Pancreas (tissue), 10 donors: ENCODE measurements at regions not wholly inside any gene's neighbourhood (a gene's known extent, or its start where the extent isn't known, plus 50 kb on each side); places are given as distances from the start of the nearest gene placed in this dataset.

Experiments
- ATAC-seq, 4 donors: fragments of 200-7000 bp; cut with Tn5 transposase; one replicate each; pipeline versions ENCODE4 v1.8.0 to v1.9.1; 2020; ENCODE audit warnings: mild to moderate bottlenecking in 4 of 4, moderate library complexity in 4 of 4
- DNase-seq, 6 donors: peaks; one replicate each; pipeline ENCODE4 v3.0.0-alpha.2; 2020
- FAIRE-seq: peaks from 2 replicates; lab custom pipeline; 2012; peaks lifted over from hg19 to GRCh38; lab: Jason Lieb, UNC
- H3K27ac ChIP-seq, 4 donors: fragments of 200-600 bp; sonication (generic); 1 replicate in 3 of 4; 2 replicates in 1 of 4; pipeline versions ENCODE4 v1.5.0 to v1.8.0; 2020
- H3K27me3 ChIP-seq, 4 donors: fragments of 200-600 bp; one replicate each; pipeline ENCODE4 v1.8.0; 2021
- H3K36me3 ChIP-seq, 3 donors: fragments of 200-600 bp; sonication (generic) in 1 of 3; one replicate each; pipeline versions ENCODE4 v1.5.0 to v1.8.0; 2020 to 2021
- H3K4me1 ChIP-seq, 3 donors: fragments of 200-600 bp; one replicate each; pipeline ENCODE4 v1.8.0; 2021
- H3K4me3 ChIP-seq, 4 donors: fragments of 200-600 bp; sonication (generic) in 2 of 4; one replicate each; pipeline versions ENCODE4 v1.5.0 to v1.8.0; 2020 to 2021
- H3K9me3 ChIP-seq, 4 donors: fragments of 200-600 bp; one replicate each; pipeline ENCODE4 v1.8.0; 2021
- WGBS, 2 donors: extraction: QIAGEN DNeasy Blood & Tissue Kit; methylation state at CpG; one replicate each; pipeline ENCODE4 v1.1.7; 2013; 5-methylcytosine and 5-hydroxymethylcytosine counted together
- intact Hi-C, 3 donors: fragments of 100-400 bp; cut with DNase I; formaldehyde crosslinking; loops; one replicate each; pipeline versions ENCODE4 v1.11.1 to v1.14.2; 2022
- TF ChIP-seq, protein P1 (sequence below), 4 donors: fragments of 200-600 bp; sonication (generic) in 3 of 4; IDR thresholded peaks; one replicate each; pipeline versions ENCODE4 v1.5.0 to v1.8.0; 2021; ENCODE audit warnings: antibody characterized with exemption in 4 of 4
- donor health status: healthy with polysubstance abuse.
- donor health status: DM: no; HTN: no; CAD: no; lungs with moderate emphysema.
- donor health status: DM: no; HTN: no; CAD: no.
- donor health status: control.
- donor health status: control.
- donor health status: Bipolar disorder and iron deficiency.
- donor health status: DM: yes; HTN: yes; CAD: no.
- donor health status: DM: no; HTN: no; CAD: no.
- donor health status: DM: no; HTN: no; CAD: no.
- donor health status: DM: yes; HTN: yes; CAD: no.

DNA sequence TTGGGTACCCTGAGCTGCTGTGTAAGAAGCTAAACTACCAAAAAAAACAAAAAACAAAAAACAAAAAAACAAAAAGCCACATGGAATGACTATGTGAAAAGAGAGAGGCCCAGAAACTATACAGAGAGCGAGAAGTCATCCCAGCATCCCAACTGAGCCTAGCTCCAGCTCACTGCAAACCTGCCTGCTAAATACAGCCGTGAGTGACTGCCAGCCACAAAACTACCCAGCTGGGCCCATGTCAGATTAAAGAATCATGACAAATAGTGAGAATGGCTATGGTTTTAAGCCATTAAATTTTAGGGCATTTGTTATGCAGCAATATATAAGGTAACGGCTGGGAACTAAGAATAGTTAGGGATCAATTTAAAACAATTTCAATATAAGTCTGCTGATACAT is 335.1 kb upstream of the PDE4D start:
- DNase-seq (no peak), FAIRE-seq (no peak), ATAC-seq (no peak)
- TF ChIP-seq, protein P1, sequence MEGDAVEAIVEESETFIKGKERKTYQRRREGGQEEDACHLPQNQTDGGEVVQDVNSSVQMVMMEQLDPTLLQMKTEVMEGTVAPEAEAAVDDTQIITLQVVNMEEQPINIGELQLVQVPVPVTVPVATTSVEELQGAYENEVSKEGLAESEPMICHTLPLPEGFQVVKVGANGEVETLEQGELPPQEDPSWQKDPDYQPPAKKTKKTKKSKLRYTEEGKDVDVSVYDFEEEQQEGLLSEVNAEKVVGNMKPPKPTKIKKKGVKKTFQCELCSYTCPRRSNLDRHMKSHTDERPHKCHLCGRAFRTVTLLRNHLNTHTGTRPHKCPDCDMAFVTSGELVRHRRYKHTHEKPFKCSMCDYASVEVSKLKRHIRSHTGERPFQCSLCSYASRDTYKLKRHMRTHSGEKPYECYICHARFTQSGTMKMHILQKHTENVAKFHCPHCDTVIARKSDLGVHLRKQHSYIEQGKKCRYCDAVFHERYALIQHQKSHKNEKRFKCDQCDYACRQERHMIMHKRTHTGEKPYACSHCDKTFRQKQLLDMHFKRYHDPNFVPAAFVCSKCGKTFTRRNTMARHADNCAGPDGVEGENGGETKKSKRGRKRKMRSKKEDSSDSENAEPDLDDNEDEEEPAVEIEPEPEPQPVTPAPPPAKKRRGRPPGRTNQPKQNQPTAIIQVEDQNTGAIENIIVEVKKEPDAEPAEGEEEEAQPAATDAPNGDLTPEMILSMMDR (IDR thresholded peaks at IDR 0.05): no peak
- Histone ChIP-seq H3K4me3 (no peak overlapping the region), H3K9me3 (no peaks in the 10 kb centered on the region), H3K36me3 (no peaks in the 10 kb centered on the region), H3K27me3 (no peaks in the 10 kb centered on the region), H3K4me1 (peaks cover 0 to 5% (median 0%) of the 10 kb centered on the region in 3 donors), H3K27ac (no peak overlapping the region)
- 92 to 97% methylated on average over 3 of the region's 3 CpGs for WGBS, 2 donors
- intact Hi-C loops: no loop called here

DNA sequence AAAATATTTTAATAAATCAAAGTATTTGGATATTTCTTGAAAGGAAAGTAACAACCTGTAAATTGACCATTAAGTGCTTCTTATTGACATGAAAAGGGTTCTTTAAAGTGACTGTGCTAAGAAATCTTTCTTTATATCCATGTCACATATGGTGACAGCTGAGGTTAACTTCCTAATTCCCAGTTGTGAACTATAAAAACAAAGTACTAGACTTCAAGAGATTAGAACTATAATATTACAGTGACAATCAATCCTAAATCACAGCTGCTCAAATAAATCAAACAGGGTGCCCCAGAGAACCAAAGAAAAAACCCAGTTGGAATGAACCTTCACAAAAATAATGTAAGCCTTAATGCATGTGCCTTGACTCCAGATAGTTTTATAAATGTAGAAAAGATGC is 332.6 kb upstream of the PDE4D start:
- Histone ChIP-seq H3K4me3 (no peak overlapping the region), H3K27me3 (no peaks in the 10 kb centered on the region), H3K4me1 (peaks cover 0 to 5% (median 0%) of the 10 kb centered on the region in 3 donors), H3K36me3 (no peaks in the 10 kb centered on the region), H3K27ac (no peak overlapping the region), H3K9me3 (no peaks in the 10 kb centered on the region)
- no peak for DNase-seq
- intact Hi-C loops: no loop called here
- FAIRE-seq: no peak
- TF ChIP-seq, protein P1 (IDR thresholded peaks at IDR 0.05): no peak
- no peak for ATAC-seq

DNA sequence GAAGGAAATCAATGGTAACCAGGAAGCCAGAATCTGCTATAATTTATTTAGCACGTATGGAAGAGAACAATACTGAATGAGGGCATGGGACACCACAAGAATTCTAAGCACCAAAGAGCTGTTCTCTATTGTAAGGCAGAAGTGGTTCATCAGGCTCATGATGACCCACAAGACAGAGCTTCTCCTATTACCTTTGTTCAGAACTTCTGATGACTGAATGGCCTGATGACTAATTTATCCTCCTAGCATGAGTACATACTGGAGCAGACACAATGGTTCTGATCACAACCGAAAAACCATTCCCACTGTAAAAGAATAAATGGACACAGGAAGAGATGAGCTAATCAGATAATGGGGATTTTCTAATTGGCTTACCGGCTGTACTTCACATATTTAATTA is 329.8 kb upstream of the PDE4D start:
- ATAC-seq (no peak), DNase-seq (no peak), FAIRE-seq (no peak)
- Histone ChIP-seq H3K27me3 (no peaks in the 10 kb centered on the region), H3K4me1 (peaks cover 0 to 5% (median 0%) of the 10 kb centered on the region in 3 donors), H3K36me3 (no peaks in the 10 kb centered on the region), H3K4me3 (no peak overlapping the region), H3K27ac (no peak overlapping the region), H3K9me3 (no peaks in the 10 kb centered on the region)
- intact Hi-C loops: no loop called here
- TF ChIP-seq, protein P1 (IDR thresholded peaks at IDR 0.05): no peak
- WGBS, 2 donors: 80 to 81% methylated on average over 3 of the region's 3 CpGs

DNA sequence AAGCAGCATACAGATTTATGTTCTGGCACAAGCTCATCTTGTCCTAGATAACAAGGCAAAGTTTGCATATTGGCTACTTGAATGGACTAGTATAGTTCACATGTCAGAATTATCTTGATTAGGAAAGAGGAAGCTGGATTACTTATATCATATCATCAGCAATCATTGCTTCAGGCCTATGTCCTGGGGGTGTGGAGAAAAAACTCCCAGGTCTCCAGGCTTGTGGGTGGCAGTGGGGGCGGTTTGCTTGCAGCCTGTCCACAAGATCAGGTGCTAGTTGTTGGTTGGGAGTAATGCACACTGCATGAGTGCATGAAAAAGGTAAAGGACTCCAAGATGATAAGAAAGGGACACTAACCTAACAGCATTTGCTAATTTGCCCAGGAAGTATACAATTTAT is 326.4 kb upstream of the PDE4D start:
- H3K36me3 ChIP-seq: no peaks in the 10 kb centered on the region
- WGBS, 2 donors: 98 to 100% methylated on average over 1 of the region's 1 CpG
- no peak overlapping the region for H3K4me3 ChIP-seq
- no peaks in the 10 kb centered on the region for H3K4me1 ChIP-seq
- ATAC-seq (no peak), DNase-seq (no peak), FAIRE-seq (no peak)
- no peaks in the 10 kb centered on the region for H3K9me3 ChIP-seq
- no peak overlapping the region for H3K27ac ChIP-seq
- TF ChIP-seq, protein P1 (IDR thresholded peaks at IDR 0.05): no peak
- intact Hi-C loops: no loop called here
- no peaks in the 10 kb centered on the region for H3K27me3 ChIP-seq

DNA sequence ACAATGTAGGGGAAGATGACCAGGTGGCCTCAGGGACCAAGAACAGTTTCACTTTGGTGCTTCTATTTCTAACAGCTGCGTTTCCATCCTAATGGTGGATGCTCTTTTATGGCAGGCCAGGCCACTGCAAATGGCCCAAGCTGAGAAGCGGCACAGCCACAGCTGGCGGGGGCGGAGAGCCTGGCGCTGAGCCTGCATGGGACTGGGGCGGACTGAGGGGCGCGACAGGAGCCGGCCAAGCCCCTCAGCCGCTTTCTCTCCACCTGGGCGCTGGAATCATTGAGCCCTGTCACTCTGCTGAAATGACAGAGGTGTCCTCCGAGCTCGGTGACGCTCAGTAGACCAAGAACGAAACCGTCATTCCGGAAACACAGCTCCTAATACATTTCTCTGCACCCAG is 317.3 kb upstream of the PDE4D start:
- no peaks in the 10 kb centered on the region for H3K9me3 ChIP-seq
- H3K36me3 ChIP-seq: no peaks in the 10 kb centered on the region
- 71 to 79% methylated on average over 17 of the region's 17 CpGs for WGBS, 2 donors
- H3K4me1 ChIP-seq: no peaks in the 10 kb centered on the region
- TF ChIP-seq, protein P1 (IDR thresholded peaks at IDR 0.05): no peak
- no peak for FAIRE-seq
- ATAC-seq: no peak
- no peaks in the 10 kb centered on the region for H3K27me3 ChIP-seq
- H3K4me3 ChIP-seq: no peak overlapping the region
- DNase-seq: peak in 2 of 6 donors; percentile 18 to 23
- intact Hi-C loops: no loop called here
- no peak overlapping the region for H3K27ac ChIP-seq
